NCI-H748 treated with DMSO at 0.1 percent for 48 hours (cell line): ENCODE measurements at regions not wholly inside any gene's neighbourhood (a gene's known extent, or its start where the extent isn't known, plus 50 kb on each side); places are given as distances from the start of the nearest gene placed in this dataset.
"Not testable (repeated sequence)": the region's sequence is repeated elsewhere in the genome, so short reads cannot be mapped to it uniquely, and the experiment has no call there.

Experiments used
- DNase-seq: peaks from one replicate; lab custom pipeline; 2025; lab: John Stamatoyannopoulos, UW

DNA sequence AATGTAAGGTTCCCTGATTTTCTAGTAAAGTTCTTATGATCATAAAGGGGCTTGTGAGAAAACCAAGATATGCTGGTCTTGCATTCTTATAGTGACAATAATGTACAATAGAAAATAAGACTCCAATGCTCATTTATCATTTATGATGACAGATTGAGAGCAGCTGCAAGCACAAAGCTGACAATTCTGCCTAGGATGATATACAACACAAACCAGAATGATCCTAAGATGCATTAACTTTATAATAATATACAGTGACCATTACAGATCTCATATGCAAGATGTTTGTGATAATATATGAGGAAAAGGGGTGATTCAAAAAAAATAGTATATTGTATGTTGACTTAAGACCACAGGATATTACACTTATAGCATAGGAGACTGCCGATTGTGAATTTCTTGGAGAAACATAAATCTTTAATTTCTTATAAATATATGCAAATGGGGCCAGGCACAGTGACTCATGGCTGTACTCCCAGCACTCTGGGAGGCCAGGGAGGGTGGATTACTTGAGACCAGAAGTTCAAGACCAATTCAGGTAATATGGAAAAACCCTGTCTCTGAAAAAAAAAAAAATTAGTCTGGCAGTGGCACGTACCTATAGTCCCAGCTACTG, 387.0 kb downstream of the ZBBX start:
- no peak for DNase-seq

DNA sequence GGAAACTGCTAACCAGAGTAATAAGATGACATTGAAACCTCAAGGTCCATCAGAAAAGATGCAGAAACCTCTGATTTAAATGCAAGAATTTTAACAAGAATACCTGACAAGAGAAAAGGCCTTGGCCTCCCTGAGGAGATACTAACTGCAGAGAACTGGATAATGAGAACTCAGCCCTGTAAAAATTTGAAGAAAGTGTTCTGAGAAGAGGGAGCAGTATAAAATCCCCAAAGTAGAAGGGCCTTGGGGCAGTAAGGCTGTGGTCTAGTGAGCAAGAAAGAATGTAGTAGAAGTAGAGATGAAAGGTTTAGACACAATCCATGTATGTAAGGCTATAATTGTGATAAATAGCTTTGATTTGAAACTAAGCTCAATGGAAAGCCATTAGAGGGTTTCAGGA, 394.1 kb downstream of the ZBBX start:
- no peak for DNase-seq

DNA sequence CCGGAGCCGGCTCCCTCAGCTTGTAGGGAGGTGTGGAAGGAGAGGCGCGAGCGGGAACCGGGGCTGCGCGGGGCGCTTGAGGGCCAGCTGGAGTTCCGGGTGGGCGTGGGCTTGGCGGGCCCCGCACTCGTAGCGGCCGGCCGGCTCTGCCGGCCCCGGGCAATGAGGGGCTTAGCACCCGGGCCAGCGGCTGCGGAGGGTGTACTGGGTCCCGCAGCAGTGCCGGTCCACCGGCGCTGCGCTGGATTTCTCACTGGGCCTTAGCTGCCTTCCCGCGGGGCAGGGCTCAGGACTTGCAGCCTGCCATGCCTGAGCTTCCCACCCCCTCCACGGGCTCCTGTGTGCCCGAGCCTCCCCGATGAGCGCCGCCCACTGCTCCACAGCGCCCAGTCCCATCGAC, 404.3 kb downstream of the ZBBX start:
- DNase-seq: not testable (repeated sequence)

DNA sequence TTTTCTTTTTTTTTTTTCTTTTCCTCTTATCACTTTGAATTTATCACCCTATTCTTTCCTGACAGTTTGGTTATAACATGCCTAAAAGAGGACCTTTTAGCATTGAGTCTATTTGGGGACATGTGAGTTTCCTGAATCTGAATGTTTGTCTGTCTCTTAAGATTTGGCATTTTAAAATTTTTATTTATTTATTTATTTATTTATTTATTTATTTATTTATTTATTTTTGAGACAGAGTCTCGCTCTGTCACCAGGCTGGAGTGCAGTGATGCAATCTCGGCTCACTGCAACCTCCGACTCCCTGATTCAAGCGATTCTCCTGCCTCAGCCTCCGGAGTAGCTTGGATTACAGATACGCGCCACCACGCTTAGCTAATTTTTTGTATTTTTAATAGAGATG, 412.4 kb downstream of the ZBBX start:
- DNase-seq: not testable (repeated sequence)

DNA sequence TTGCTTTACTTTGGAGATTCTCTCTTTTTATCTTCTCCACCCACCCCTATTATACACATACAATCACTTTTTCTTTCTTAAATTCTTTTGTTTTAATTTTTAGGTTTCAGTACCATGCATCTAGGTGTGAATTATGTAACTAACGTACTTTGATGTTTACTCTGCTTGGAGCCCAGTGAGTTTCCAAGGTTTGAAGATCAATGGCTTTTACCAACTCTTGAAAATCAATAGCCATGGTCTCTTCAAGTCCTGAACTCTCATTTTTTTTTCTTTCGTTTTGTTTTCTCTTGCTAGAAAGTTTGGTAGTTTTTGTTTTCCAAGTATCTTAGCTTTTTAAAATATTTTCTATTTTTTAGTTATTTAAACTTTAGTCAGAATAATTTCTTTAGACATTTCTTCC, 417.2 kb downstream of the ZBBX start:
- DNase-seq: no peak

DNA sequence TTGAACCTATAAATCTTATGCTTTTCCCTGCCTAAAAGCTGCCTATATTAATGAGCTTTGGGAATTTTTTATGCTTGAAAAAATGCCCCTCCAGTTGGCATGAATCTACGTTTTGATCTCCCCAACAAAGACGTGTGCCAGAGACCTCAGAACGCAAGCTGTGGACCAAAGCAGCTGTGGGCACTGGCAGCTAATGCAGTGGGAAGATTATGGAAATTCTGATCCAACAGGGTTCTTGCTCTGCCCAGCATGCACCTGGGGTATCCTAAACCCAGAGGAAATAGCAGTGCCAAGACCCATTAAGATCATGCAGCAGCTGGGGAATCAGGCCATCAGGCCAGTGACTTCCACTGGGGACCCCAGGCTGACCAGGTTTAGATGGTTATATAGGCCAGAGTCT, 423.0 kb downstream of the ZBBX start:
- DNase-seq: no peak

DNA sequence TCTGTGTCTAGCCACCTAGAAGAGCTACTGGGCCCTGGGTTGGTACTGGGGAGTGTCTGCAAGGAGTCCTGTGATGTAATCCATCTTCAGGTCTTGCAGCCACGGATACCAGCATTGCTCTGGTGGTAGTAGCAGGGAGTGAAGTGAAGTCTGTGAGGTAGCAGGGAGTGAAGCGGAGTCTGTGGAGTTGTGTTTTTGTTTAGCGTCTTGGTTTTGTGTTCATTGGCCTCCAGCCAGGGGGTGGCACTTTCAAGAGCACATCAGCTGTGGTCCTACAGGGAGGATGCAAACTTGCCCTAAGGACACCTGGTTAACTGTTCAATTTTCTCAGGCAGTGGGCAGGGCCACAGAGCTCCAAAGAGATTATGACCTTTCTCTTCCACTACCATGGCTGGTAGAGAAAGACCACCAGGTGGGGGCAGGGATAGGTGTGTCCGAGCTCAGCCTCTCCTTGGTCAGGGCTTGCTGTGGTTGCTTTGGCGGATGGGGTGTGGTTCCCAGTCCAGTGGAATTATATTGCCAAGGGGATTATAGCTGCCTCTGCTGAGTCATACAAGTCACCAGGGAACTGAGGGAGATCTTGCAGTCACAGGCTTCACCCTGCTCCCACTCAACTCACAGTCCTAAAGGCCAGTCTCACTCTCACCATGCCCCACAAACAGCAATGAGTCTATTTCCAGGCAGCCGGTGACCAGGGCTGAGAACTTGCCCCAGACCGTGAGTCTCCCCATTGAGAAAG, 424.7 kb downstream of the ZBBX start:
- no peak for DNase-seq

DNA sequence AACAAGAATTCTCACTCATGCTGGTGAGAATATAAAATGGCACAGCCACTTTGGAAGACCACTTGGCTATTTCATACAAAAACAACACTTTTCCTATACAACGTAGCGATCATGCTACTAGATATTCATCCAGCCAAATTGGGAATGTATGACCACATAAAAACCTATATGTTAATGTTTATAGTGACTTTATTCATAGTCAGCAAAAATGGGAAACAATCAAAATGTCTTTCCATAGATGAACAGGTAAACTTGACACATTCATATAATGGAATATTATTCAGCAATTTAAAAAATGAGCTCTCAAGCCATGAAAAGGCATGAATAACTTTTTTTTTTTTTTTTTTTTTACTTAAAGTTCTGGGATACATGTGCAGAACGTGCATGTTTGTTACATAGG, 445.2 kb downstream of the ZBBX start:
- no peak for DNase-seq

DNA sequence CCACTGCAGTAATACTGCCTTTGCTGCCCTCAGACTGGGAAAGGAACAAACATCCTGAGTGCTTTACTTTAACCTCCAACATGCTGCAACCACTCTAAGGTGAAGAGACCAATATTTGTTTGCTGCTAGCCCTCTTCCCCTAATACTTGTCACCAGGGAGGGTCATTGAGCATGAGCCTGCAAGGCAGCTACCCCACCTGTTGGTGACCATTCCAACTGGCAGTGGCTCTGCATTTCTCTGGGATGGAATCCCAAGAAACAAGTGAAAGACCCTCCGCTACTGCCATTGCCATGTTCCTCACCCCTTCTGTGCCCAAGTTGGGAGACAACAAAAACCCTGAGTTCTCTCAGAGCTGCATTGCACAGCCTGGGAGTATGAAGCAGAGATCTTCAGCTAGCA, 462.7 kb downstream of the ZBBX start:
- no peak for DNase-seq

DNA sequence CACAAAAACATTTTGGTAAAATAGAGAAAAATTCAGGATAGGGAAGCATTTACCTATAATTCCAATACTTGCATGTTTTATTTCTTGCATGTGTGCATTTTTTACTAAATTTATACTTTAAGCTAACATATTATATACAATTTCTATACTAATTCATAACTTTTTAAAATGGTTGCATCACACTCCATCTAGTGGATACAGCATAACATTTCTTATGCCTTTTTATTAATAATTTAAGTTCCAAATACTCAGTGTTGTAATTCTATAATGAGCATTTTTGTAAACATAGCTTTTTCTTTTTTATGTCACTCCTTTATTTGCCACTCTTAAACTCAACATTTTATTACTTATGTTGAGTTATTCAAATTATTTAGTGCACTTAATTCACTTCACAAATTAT, 477.7 kb downstream of the ZBBX start:
- no peak for DNase-seq

DNA sequence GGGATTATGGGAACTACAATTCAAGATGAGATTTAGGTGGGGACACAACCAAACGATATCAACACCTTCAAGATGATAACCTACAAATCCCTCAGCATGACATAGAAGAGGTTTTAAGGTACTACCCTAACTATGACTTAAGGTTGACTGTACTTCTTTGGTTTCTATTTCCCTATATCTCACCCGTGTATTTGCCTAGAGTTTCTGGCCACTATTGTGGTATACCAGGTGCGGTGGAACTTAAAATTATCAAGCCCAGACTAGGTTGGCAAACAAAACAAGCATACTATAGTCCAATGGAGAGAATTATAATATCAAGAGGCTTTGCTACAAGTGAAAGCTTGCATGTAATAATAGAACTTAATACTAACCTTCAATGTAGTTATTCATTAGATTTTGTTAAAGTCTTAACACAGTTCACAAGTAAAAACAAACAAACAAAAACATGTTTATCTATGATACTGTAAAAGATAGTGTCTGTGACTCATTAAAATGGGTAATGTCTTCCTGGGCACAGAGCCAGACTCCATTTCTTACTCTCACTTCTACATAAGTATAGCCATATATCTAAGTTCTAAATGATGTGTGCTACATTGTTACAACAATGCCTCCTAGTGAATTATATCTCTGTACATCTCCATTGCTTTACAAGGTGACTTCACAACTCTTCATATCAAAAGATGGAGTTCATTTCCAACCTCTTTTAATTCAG, 479.1 kb downstream of the ZBBX start:
- DNase-seq: no peak

DNA sequence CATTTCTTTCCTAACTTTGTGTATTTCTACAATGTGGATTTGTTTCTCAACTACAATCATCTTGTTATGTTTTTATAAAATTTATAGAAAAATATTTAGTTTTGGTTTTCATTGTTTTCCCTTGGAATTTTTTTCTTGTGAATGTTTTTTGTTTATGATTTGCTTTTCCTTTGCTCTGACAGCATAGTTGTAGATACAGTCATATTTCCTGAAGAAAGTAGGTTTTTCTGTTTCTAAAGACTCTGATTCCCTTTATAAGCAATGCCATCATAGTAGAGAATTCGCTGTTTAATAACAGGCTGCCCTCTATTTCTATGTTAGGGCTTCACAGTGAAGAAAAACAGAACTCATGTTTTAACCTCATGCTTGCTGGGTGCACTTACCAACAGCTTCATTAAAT, 482.3 kb downstream of the ZBBX start:
- no peak for DNase-seq

DNA sequence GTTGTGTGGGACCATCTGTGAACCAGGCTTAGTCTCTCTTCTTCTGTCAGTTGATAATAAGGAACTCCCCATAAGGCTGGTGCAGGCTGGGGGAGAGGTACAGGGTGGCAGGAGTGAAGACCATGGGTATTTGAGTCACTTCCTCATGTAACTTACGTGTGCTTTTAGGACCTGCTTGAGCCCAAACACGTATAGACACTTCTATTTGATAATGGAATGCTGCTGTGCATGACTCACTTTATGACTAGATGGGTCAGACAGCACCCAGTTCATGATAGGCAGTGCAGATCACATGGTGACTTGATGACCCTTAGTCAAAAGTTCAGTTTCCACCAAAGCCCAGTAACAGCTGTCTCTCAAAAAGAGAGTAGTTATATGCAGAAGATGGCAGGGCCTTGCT, 490.9 kb downstream of the ZBBX start:
- DNase-seq: no peak

DNA sequence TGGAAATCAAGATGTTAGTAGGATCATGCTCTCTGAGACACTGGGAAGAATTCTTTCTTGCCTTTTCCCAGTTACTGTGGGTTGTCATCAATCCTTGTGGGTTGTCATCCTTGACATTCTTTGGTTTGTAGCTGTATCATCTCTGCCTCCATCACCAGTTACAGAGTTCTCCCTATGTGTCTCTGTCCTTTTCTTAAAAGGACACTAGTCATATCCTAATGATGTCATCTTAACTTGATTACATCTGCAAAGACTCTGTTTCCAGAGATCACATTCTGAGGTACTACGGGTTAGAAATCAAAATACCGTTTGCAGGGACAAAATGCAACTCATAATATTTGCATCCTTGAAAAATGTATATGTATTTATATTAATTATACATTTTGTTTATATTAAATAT, 500.4 kb downstream of the ZBBX start:
- DNase-seq: no peak

DNA sequence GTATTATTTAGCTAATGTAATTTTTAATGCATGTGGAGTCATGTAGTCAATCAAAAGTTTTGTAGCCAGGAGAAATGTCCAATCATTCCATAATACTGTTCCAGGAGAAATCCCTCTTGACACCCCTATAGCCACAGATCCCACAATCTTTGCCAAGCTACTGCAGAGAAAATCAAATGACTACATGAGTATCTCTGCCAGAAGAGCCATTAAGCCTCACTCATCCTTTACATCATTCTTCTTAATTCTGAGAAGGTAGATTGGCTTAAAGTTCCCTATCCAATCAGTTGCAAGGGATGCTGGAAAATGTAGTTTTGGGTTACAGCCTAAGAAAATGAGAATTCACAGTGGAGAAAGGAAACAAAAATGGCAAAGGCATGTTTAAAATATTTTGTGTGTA, 502.1 kb downstream of the ZBBX start:
- DNase-seq: no peak

DNA sequence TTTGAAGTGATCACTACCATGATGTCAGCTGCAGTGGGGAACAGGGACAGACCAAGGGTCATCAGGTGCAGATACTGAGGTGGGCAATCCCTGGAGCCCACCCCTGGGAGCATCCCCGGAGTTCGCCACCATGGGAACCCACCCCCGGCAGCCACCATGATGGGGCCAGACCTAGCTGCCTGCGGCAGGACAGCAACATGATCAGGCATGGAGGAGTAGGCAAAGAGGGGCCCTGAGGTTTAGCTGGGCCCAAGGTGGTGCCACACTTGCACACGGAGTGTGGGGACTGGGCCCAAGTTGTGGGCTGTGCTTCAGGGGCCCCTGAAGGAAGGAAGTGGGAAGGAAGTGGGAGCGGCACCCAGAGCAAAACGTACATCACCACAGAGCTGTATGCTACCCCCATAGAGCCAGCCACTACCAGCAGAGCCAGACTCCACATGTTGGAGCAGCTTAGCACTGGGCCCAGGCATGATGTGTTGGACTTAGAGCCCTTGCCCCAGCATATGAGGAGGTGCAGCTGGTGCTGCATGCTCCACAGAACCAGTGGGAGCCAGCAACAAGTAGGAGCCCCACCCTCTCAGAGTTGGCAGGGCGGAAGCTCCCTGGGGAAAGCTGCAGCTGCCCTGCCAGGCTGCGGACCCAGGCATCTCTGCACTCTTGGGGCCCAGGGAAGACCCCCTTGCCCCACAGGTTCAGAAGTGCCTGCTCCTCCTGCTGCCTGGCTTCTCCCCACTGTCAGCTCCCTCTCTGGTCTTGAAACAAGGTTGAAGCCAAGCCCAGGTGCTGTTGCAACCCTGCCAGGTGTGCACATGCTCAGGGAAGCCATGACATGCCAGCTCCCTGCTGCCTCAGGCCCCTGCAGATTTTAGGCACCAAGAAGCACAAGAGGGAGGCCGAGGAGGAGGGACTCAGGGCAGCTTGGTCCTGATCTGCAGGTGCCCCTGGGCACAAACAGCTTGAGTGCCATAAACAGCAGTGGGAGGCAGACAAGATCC, 515.3 kb downstream of the ZBBX start:
- no peak for DNase-seq

DNA sequence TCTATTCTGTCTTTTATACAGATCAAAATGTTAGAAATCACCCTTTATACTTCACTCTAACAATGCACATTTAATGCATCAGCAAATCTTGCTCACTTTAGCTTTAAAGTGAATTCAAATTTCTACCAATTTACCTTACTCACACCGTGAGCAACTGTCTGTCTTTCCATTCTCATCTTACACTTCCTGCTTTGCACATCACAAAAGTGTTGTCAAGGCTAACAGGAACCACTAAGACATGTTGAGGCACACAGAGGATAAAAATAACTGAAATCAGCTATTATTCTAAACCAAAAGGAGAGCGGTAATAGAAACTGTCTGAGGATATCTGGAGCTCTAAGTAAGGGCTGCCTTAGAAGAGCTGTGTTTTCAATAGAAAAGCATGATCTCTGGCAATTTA, 519.9 kb downstream of the ZBBX start:
- no peak for DNase-seq

DNA sequence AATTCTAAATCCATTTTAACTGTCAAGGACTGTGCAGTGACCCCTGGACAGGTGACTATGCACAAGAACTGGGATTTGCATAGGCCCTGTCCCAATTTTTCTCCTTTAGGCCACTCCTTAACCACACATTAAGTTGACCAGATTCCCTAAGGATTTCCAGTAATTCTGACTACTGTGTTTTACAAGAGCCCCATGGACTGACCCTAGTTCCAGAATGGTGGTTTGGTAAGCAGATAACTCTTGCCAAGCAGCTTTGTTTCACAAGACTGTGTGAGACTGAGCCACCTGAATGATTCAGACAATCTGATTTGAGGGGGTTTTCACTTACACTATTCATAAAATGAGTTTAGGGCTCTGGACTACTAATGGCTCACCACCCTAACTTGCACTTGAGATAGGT, 535.8 kb downstream of the ZBBX start:
- DNase-seq: no peak

DNA sequence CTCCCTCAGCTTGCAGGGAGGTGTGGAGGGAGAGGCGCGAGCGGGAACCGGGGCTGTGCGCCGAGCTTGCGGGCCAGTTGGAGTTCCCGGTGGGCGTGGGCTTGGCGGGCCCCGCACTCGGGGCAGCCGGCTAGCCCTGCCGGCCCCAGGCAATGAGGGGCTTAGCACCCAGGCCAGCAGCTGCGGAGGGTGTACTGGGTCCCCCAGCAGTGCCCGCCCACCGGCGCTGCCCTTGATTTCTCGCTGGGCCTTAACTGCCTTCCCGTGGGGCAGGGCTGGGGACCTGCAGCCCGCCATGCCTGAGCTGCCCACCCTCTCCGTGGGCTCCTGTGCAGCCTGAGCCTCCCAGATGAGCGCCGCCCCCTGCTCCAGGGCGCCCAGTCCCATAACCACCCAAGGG, 537.3 kb downstream of the ZBBX start:
- not testable (repeated sequence) for DNase-seq

DNA sequence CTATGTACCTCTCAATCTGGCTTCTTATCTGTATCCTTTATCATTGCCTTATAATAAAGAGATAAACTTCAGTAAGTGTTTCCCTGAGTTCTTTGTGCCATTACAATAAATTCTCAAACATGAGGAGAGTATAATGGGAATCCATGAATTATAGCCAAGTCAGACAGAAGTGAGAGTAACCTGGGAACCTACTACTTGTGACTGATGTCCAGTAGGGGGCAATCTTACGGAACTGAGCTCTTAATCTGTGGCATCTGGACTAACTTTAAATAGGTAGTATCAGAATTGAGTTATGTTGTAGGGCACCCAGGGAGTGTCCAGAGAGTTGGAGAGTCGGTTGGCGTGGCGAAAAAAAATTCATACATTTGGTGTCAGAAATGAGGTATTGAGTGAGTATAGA, 542.6 kb downstream of the ZBBX start:
- DNase-seq: no peak

DNA sequence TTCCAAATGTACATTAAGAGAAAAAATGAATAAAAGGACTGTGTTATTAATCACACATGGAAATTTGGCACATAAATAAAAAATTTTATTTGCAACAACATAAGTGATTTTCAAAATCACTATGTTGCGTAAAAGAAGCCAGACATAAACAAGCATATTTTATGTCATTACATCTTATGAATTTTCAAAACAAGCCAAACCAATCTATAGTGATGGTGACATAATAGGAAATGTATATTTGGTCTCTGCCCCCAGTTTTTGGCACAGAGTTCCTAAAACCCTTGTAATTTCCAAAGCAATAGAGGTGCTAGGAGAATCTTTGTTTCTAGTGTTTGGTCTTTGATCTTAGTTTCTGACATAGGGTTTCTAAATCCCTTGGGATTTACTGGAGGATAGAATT, 543.3 kb downstream of the ZBBX start:
- no peak for DNase-seq

DNA sequence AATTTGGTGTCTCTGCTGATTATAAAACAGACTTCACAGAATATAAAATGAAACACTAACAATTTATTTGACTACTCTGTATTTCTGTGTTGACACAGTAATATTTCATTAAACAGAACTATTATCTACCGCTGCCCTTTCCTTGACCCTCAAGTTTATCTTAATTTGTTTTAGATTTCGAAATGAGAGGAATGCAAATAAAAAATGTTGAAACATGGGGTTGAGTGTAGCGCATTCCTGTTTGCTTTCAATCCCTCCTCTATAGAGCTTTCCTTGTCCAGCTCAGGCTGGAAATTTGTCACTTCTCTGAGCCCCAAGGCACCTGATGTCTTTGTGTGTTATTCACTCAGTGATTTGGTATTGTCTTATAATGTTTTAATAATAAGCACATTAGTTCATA, 550.2 kb downstream of the ZBBX start:
- peak; percentile 86 for DNase-seq
